Panc1 (cell line): ENCODE measurements at regions not wholly inside any gene's neighbourhood (a gene's known extent, or its start where the extent isn't known, plus 50 kb on each side); places are given as distances from the start of the nearest gene placed in this dataset.

Experiments used
- CTCF ChIP-seq: fragments of 450-650 bp; IDR thresholded peaks from 2 replicates; pipeline ENCODE4 v1.5.1; 2017; ENCODE audit warnings: mild to moderate bottlenecking
- POLR2AphosphoS5 ChIP-seq: IDR thresholded peaks from 2 replicates; pipeline ENCODE4 v1.6.1; 2012; ENCODE audit warnings: mild to moderate bottlenecking, low read depth, low read length, moderate library complexity
- REST ChIP-seq, 2 experiments: IDR thresholded peaks; 2 replicates each; pipeline ENCODE4 v1.6.1; 2011 to 2012; ENCODE audit warnings: low read depth in 2 of 2, control low read depth in 1 of 2, low read length in 1 of 2, mild to moderate bottlenecking in 1 of 2, moderate library complexity in 1 of 2; ENCODE audit not compliant: insufficient read depth in 1 of 2
- SIN3A ChIP-seq: IDR thresholded peaks from 2 replicates; pipeline ENCODE4 v1.6.1; 2012; ENCODE audit warnings: low read depth, mild to moderate bottlenecking, low read length, moderate library complexity, borderline replicate concordance; ENCODE audit not compliant: insufficient read depth
- TCF7L2 ChIP-seq: IDR thresholded peaks from 2 replicates; pipeline ENCODE4 v1.6.1; 2011; ENCODE audit warnings: mild to moderate bottlenecking, low read depth, low read length, inconsistent platforms

DNA sequence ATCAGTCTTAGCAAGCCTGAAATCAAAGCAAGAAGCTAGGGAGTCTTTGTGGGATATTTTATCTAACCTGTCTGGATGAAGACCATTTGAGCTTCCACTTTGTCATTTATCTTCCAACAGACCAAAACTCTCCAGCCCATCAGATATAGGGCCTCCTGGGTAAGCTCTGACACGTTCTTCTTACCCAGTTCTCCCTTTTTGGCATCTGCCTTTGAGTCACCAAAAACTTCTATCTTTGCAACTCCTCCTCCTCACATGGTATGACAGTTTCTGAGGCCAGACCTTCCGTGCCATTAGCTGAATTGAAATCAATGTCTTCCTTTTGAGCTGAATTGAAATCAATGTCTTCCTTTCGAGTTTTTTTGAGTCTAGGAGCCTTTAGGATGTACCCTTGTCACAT, 156.6 kb upstream of the SPRY4 start:
- no peak for TF ChIP-seq CTCF
- no peak for TF ChIP-seq REST (IDR thresholded peaks at IDR 0.05; ENCODE audit: insufficient read depth in 1 of 2, low read depth in 2 of 2, low read length in 1 of 2)
- no peak for TF ChIP-seq POLR2AphosphoS5
- no peak for TF ChIP-seq SIN3A
- TF ChIP-seq TCF7L2: no peak
